ENCODE measurements at regions not wholly inside any gene's neighbourhood (a gene's known extent, or its start where the extent isn't known, plus 50 kb on each side); places are given as distances from the start of the nearest gene placed in this dataset.

- TF ChIP-seq CTCF (conservative IDR thresholded peaks at IDR 0.05) (no peak), EZH2 (IDR thresholded peaks at IDR 0.05; ENCODE audit: low read depth) (no peak)
Measured at GRCh38 chr7:125336326-125336725, 406.7 kb upstream of the POT1 start.
